HUDEP-2 (cell line): ENCODE measurements at regions not wholly inside any gene's neighbourhood (a gene's known extent, or its start where the extent isn't known, plus 50 kb on each side); places are given as distances from the start of the nearest gene placed in this dataset.
"Not testable (repeated sequence)": the region's sequence is repeated elsewhere in the genome, so short reads cannot be mapped to it uniquely, and the experiment has no call there.

Experiments used
- DNase-seq, 76 experiments: peaks; one replicate each; lab custom pipeline; 2025; ENCODE audit not compliant: unreplicated experiment in 76 of 76; lab: John Stamatoyannopoulos, UW

DNA sequence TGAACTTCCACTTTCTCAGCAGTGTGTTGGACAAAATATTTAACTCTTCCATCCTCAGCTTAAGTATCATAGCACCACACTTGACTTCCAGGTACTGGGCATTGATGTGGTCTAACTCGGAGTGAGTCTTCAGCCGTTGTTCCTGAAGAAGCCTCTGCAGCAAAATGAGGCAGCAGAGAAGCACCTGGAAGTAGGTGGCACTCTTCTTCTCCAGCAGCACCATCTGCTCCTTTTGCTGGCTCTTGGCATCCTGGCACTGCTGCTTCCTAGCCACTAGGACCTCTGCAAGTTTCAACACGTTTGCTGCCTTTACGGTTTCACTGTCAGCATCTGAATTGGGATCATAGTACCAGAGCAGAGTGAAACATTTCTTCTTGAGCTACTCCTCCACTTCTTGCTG lies 162.5 kb upstream of the GORAB start:
- DNase-seq, result no peak

DNA sequence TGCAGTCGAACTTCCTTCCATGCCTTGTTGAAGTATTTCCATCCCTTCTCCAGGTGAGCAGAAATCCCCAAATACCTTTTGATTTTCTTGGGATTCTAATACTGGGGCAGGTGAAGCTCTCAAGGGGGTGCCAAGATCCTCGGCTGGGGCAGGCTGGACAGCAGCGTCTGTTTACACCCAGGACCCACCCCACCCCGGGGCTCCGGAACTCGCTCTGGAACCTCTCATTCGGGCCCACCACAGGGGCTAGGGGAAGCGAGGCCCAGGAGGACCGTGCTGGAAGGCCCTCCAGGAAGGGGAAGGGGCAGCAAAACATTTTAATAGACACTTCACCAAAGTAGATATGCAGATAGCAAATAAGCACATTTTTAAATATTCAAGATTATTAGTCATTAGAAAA lies 161.9 kb upstream of the GORAB start:
- no peak for DNase-seq

DNA sequence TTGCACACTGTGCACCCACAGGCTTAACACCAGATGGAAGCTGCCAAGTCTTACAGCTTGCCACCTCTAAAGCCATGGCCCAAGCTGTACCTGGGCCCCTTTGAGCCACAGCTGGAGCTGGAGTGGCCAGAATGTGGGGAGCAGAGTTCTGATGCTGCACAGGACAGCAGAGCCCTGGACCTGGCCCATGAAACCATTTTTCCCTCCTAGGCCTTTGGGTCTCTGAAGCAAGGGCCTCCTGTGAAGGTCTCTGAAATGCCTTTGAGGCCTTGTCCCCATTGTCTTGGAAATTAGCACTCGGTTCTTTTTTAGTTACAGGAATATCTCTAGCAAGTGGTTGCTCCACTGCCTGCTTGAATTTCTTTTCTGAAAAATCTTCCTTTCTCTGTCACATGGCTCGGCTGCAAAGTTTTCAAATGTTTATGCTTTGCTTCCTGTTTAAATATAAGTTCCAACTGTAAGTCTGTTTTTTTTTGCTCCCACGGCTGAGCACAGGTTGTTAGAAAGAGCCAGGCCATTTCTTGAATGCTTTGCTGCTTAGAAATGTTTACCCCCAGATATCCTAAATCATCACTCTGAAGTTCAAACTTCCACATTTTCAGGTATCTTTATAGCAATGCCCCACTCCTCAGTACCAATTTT lies 156.8 kb upstream of the GORAB start:
- no peak for DNase-seq

DNA sequence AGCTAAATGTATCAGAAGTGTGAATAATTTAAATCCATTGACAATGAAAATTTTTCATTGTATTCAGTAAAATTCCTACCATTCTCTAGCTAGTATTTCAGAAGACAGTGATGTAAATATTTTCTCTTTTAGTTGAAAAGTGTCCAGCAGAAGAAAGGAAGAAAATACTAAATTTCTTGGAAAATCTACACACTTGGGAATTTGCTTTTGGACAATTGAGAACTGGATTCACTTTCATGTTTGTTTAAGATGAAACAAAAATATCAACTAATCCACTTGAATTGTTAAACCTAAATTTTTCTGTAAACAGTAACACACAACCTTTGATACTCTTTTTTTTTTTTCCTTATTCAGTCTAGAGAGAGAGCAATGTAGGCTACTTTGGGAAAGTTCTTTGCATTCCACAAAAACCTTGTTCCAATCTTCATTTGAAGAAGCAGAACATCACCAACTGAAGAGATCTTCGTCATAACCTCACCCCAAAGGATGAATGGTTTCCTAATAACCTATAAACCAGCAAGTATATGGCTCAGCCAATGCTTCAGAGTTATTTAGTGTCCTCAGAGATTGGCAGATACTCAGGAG lies 155.1 kb upstream of the GORAB start:
- no peak for DNase-seq

DNA sequence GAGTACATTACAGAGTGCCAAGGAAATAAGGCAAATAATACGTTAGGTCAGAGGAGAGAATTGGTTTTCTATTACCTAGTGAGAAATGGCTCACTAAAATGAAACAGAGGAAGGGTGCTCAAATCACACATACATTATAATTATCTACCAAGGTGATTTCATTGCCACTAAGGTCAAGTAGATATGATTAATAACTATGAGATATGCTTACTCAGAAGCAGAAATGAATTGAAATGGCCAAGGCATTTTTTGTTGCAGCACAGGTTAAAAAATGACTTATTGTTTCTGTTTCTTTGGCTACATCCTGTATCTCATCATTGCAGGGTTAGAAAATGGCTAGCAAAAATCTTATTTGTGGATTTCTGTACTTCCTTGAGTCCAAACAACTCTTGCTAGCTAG lies 154.5 kb upstream of the GORAB start:
- no peak for DNase-seq

DNA sequence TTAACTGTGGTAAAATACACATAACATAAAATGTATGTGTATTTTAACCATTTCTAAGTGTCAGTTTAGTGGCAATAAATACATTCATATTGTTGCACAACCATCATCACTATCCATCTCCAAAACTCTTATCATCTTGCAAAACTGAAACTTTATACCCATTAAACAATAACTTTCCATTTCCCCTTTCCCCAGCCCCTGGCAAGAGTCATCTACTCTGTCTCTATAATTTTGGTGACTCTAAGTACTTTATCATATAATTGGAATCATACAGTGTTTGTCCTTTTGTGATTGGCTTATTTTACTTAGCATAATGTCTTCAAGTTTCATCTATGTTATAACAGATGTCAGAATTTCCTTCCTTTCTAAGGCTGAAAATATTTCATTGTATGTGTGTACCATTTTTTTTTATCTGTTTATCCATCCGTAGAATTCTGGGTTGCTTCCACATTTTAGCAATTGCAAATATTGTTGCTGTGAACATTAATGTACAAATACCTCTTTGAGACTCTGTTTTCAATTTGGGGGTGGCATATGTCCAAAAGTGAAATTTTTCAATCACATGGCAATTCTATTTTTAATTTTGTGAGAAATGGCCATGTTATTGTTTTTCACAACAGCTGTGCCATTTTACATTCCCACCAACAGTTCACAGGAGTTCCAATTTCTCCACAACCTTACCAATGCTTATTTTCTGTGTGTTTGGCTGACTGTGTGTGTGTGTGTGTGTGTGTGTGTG lies 153.9 kb upstream of the GORAB start:
- DNase-seq, result no peak

DNA sequence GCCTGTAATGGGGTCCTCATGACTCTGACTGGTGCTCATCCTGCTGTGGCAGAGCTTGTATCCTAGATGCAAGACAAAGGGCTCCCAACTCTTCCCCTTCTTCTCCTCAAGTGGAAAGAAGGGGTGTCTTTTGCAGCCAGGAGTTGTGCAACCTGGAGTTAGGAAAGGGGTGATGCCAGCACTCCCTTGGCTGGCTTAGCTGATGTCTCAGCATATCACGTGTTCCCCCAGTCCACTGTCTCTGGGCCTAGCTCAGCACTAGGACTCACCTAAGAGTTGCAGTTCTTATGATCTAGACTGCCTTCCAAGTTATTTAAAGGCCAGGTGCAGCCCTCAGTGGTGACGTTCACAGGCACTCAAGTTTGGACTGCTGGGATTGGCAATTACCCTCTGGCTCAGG lies 146.2 kb upstream of the GORAB start:
- no peak for DNase-seq

DNA sequence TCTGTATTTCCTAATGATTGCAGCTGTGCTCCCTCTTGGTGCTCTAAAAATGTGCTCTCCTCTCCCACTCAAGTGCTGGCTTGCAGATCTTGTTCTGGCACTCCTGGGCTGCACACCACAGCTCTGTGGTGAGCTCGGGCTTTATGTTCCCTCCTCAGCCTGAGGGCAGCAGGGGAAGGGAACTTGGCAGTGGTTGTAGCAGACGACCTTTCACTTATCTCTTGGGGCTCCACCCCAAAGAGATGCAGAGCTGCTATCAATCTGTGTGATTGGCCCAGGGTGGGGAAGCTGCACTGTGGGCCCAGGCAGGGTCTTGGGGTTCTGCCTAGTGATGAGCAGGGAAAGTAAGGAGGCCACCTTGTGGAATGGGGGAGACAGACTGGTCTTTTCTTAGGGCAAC lies 143.5 kb upstream of the GORAB start:
- DNase-seq, result no peak

DNA sequence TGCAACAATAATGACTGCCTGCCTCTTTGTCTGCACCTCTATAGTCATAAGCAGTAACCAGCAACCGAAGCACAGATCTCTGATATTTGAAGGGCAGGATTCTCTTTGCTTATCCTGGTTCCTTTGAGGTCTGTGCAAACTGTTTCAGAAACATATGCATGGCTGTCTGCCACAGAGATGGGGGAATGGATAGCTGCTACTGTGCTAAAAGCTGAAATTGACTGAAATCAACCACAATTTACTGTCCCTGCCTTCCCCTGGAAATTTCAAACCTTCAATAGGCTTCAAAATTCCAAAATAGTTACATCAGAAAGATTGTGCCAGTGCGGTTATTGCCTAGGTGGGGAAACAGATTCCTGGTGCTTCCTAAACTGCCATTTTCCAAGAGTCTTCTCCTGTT lies 136.8 kb upstream of the GORAB start:
- no peak for DNase-seq

DNA sequence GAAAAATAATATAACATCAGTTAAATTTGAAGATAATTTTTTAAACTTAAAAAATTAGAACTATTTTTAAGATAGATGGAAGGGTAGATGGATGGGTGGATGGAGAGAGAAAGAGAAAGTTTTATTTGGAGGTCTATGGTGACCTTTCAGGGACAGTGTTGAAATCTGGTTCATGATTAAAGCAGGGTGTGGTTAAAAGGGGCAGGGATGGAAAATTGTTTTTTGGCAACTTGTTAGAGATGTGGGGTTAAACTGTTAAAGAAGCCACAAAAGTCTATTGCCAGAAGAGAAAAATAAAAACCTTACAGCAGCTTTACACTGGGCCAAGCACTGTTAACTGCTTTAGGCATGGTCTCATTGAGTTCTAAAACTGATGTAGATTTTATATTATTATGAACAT lies 134.9 kb upstream of the GORAB start:
- no peak for DNase-seq

DNA sequence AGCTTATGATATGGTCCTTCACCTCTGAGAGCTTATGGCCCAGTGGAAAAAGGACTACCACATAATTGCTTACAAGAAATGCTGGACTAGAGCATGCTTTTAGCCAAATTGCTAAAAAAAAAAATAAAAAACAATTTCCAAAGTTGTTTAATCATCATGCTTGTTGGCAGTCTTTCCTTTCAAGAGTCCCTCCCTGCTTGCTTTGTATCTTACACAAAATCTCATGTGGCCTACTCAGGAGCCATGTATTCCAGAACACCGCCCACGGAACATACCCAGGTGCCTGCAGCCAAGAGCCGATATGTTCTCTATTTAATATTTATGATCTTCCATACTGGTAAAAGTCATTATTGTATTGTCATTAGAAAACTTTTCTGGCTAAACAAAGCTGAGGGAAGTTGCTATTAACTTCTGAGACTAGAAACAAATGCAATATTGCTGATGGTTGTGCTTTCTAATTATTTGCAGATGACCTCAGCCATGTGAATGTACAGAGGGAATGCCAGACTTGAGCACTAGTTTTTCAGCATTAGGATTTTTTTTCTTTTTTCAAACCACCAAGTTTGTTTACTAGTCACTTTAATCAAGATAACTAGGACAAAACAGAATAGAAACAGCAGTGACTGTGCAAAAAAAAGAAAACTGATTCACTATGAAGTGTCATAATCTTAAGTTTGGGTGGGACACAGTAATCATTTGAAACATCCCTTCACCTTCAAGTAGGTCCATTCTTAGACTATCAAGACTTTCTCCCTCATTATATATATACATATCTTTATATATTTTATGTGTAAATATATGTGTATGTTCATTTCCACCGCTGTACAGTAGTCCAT lies 129.3 kb upstream of the GORAB start:
- DNase-seq, result no peak

DNA sequence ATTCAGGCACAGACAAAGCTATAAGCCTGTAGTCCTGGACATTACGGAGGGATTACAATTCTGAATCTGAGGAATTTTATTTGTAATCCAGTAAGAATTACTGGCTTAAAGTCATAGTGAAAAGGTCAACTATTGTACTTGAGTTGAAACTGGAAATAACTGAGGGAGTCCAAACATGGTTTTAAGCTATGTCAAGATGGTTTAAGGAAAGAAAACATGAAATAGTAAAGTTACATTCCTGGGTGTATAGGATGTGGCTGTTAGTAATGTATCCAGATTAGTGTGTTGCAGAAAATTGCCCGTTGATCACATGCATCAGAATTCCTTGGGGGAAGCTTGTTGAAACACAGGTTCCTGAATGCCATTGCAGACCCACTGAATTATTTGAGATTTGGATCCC lies 124.8 kb upstream of the GORAB start:
- no peak for DNase-seq

DNA sequence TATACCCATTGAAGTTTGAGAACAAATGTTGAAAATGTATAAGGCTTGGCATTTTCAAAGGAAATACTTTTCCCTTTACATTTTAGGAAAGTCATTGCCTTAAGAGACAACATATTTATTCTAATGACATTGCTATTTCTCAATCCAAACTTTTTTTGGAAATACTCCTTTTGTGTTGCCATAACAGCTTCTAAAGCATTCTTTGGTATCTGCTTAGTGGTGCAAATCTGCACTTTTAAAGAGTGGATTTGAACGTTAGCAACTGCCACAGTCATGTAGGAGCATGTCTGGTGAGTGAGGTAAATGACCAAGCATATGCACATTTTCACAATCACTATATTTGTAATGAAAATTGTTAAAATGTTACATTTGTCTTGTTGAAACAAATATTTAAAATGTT lies 124.4 kb upstream of the GORAB start:
- DNase-seq, result no peak

DNA sequence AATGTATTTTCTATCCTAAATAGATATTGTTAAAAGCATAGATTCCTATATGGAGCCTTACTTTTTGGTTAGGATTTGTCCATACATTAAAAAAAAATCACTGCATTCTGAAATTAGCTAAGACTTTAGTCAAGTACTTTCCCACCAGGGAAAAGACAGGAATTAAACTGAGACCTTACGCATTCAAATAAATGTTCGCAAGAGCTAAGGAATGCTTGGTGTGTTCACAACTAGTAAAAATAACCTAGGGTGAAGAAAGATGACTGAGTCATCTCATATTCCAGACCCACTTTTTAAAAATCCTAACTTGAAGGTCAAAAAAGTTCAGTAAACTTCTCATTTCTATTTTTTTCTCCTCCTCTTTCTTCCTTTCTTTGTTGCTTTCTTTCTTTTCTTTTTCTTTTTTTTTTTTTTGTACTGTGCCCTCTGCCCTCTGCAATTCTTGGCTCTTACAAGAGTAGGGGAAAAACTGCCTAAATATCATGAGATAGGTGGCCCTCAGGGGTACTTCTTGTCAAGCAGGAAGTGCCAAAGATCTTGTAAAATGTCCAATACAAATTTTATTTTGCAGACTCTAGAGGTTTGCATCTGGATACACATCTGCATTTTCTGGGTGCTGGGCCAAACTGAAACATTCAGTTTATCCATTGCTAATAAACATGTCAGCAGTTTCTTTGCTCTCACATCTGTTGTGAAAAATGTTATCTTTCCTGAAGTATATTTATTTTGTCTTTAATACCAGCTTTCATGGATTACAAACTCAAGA lies 121.4 kb upstream of the GORAB start:
- no peak for DNase-seq

DNA sequence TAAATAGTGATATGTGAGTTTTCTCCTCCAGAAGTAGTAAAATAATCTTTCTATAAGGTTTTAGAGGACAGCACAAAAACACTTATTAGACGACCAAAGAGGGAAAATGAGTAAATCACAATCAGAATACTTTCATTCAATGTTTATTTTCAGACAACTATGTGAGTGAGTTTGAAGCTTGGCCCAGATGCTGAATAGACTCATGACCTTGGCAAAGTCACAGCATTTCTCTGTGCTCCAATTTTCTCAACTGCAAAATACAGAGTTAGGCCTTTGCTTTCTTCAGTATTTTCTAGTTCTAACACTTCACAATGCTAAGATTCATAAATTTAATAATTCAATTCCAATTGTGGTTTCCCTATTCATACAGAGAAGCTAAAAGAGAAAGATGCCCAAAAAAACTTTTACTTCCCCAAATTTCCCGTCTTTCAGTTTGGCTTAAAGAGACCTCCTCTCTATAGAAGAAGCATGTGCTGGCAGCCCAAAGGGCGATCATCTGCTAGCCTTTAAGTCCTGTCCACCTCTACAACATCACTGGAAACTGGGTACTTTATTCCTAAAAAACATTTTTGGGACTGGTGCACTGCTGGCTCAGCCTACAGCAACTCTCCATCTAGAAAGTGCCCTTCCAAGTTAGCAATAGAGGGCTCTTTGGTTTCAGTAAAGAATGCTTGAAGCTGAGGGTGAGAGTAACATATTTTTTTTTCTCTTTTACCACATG lies 116.8 kb upstream of the GORAB start:
- no peak for DNase-seq

DNA sequence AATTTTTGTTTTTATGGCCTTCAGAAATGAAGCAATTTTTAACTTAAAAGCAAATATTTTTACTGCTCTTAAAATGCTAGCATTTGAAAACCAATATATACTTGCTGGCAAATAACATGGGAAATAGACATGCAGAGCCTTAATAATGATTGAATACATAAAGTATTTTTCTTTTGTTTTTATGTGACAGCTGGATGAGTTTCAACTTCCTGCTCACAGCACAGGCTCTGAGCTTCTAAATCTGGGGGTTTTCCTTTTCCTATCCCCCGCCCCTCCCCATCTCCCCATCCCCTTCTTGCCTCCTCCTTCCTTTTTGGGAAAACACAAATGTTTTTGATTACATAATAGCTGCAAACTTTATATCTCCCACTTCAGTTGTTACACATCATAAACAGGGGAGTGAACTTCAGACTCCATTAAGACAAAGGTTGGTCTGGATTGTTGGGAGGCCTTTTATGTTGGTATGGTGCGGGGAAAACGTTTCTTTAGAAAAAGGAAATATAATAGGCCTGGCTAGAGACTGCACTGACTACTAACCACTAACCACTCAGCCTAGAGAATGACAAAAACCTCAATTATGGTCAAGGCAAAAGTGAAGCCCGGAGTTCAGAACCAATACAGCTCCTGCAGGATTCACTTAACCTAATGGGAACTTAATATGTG lies 116.1 kb upstream of the GORAB start:
- DNase-seq, result no peak

DNA sequence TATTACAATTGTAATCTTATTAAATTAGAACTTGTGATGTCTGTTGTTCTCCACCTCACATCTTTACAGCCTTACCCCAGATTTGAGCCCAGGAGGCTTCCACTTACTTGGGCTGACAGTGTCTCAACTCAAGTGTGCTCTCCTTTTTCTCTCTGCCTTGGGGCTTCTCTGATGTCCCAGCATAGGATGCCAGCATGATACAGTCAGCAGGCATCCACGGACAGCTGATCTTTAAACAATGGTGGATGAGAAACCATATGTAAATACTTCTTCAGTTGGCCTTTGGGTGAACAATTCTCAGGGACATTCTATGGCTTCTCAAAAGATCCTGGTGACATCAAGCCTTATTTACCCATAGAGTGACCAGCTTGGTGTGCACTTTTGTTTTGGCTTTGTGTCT lies 107.6 kb upstream of the GORAB start:
- no peak for DNase-seq

DNA sequence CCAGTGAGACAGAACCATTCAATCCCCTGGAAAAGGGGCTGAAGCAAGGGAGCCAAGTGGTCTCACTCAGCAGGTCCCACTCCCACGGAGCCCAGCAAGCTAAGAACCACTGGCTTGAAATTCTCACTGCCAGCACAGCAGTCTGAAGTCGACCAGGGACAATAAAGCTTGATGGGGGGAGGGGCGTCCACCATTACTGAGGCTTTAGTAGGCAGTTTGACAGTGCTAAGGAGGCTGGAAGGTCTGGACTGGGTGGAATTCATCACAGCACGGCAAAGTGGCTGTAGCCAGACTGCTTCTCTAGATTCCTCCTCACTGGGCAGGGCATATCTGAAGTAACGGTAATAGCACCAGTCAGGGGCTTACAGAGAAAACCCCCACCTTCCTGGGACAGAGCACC lies 105.4 kb upstream of the GORAB start:
- no peak for DNase-seq

DNA sequence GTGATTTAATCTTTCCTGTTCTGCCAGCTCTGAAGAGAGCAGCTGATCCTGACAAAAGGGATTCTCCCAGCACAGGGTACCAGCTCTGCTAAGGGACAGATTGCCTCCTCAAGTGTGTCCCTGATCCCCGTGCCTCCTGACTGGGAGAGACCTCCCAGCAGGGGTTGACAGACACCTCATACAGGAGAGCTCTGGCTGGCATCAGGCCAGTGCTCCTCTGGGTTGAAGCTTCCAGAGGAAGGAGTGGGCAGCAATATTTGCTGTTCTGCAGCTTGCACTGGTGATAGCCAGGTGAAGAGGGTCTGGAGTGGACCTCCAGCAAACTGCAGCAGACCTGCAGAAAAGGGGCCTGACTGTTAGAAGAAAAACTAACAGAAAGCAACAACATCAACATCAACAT lies 105.0 kb upstream of the GORAB start:
- DNase-seq, result not testable (repeated sequence)

DNA sequence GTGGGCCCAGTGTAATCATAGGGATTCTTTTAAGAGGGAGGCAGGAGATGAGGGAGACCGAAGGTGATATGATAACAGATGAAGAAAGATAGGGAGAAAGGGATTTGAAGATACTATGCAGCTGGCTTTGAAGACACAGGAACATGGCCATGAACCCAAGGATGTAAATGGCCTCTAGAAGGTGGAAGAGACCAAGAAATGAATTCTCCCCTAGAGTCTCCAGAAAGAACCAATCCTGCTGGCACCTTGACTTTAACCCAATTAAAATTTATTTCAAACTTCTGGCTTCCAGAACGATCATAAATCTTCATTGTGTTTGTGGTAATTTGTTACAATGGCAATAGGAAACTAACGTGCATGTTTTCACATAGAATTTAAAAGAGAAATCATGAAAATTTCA lies 95.0 kb upstream of the GORAB start:
- DNase-seq, result no peak
